ENCODE measurements at regions not wholly inside any gene's neighbourhood (a gene's known extent, or its start where the extent isn't known, plus 50 kb on each side); places are given as distances from the start of the nearest gene placed in this dataset.

GRCh38 chr4:121519236-121519838 is 138.5 kb upstream of the QRFPR start:
- DNase-seq: peak; percentile 2

- DNase-seq: no peak
Observed at GRCh38 chr4:121517241-121517640, 136.4 kb upstream of the QRFPR start.

GRCh38 chr4:121514443-121514842 is 133.6 kb upstream of the QRFPR start:
- no peak for DNase-seq

- no peak for DNase-seq
Observed at GRCh38 chr4:121510341-121510874, 129.6 kb upstream of the QRFPR start.

GRCh38 chr4:121485190-121485804 is 104.5 kb upstream of the QRFPR start:
- DNase-seq: no peak

GRCh38 chr4:121484633-121485032 is 103.8 kb upstream of the QRFPR start:
- peak; percentile 58 for DNase-seq

GRCh38 chr4:121479808-121480207 is 99.0 kb upstream of the QRFPR start:
- DNase-seq: no peak

- no peak for DNase-seq
Observed at GRCh38 chr4:121477480-121477879, 96.7 kb upstream of the QRFPR start.

GRCh38 chr4:121477079-121477478 is 96.3 kb upstream of the QRFPR start:
- no peak for DNase-seq

GRCh38 chr4:121472937-121473721 is 92.3 kb upstream of the QRFPR start:
- no peak for DNase-seq

- DNase-seq: no peak
Observed at GRCh38 chr4:121464854-121465253, 84.0 kb upstream of the QRFPR start.

GRCh38 chr4:121462660-121463261 is 81.9 kb upstream of the QRFPR start:
- peak; percentile 66 for DNase-seq

- no peak for DNase-seq
Observed at GRCh38 chr4:121459026-121459425, 78.2 kb upstream of the QRFPR start.

- DNase-seq: no peak
Observed at GRCh38 chr4:121457278-121457875, 76.6 kb upstream of the QRFPR start.

- no peak for DNase-seq
Observed at GRCh38 chr4:121455285-121455684, 74.5 kb upstream of the QRFPR start.

GRCh38 chr4:121454251-121454979 is 73.6 kb upstream of the QRFPR start:
- DNase-seq: no peak

GRCh38 chr4:121451310-121451709 is 70.5 kb upstream of the QRFPR start:
- no peak for DNase-seq

- no peak for DNase-seq
Observed at GRCh38 chr4:121449416-121449815, 68.6 kb upstream of the QRFPR start.

GRCh38 chr4:121448231-121448630 is 67.4 kb upstream of the QRFPR start:
- no peak for DNase-seq

- no peak for DNase-seq
Observed at GRCh38 chr4:121439669-121440068, 58.9 kb upstream of the QRFPR start.
